ENCODE measurements at regions not wholly inside any gene's neighbourhood (a gene's known extent, or its start where the extent isn't known, plus 50 kb on each side); places are given as distances from the start of the nearest gene placed in this dataset.

DNA sequence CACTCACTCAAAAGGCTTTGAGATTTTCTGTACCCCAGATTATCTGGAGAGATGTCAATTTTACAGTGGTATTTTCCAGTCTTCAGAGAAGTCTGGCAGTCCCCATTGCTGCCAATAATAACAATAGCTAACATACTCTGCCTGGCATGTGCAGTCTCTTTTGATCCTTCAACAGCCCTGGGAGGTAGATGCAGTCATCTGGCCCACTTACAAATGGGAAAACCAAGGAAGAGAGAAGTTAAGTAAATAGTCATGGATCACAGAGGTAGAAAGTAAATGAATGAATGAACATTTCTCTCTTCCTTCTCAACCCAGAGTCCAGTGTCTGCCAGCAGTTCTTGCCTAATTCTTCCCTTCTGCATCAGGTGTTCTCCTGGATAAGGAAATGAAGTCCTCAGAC is 113.0 kb upstream of the EDNRA start:
- Histone ChIP-seq H3K36me3 (ENCODE audit: control insufficient read depth in 2 of 4, insufficient read depth in 4 of 4, low read length in 3 of 4) (no peaks in the 10 kb centered on the region), H4K8ac (ENCODE audit: extremely low read depth, insufficient read depth, low read length) (no peak overlapping the region), H3K79me2 (ENCODE audit: control insufficient read depth in 1 of 2, insufficient read depth in 2 of 2, low read length in 2 of 2) (no peaks in the 10 kb centered on the region), H3K4ac (replicated peaks; ENCODE audit: insufficient read length, low read depth, low read length) (no peak overlapping the region), H2BK20ac (ENCODE audit: low read length) (no peak overlapping the region), H2BK15ac (ENCODE audit: low read length) (no peak overlapping the region), H4K91ac (replicated peaks; ENCODE audit: insufficient read length, low read length) (no peak overlapping the region), H3K23me2 (ENCODE audit: low read depth, low read length) (peaks cover 2% of the 10 kb centered on the region; the same call in 1 of the 2 replicates), H4K20me1 (replicated peaks in 1 of 2; ENCODE audit: control insufficient read depth in 1 of 2, insufficient read depth in 2 of 2, low read length in 2 of 2) (no peaks in the 10 kb centered on the region), H3K4me3 (ENCODE audit: extremely low read depth in 1 of 4, insufficient read depth in 2 of 4, low read depth in 3 of 4, low read length in 4 of 4) (no peak overlapping the region), H3K4me2 (ENCODE audit: insufficient read depth in 1 of 2, low read depth in 2 of 2, low read length in 2 of 2) (no peak overlapping the region), H4K5ac (ENCODE audit: insufficient read length, low read depth, low read length) (no peak overlapping the region), H2BK12ac (ENCODE audit: low read depth, low read length) (no peak overlapping the region), H3K79me1 (ENCODE audit: low read depth, low read length) (no peaks in the 10 kb centered on the region), H2BK120ac (replicated peaks; ENCODE audit: low read depth, low read length) (no peak overlapping the region), H2AFZ (ENCODE audit: low read length) (no peak overlapping the region), H3K27ac (ENCODE audit: low read depth, low read length) (no peak overlapping the region), H3K56ac (replicated peaks; ENCODE audit: insufficient read length, low read depth, low read length) (no peak overlapping the region), H3K9ac (replicated peaks in 1 of 4; ENCODE audit: extremely low read depth in 1 of 4, low read depth in 3 of 4, low read length in 3 of 4) (no peak overlapping the region), H2BK5ac (ENCODE audit: low read depth, low read length) (no peak overlapping the region), H3K14ac (ENCODE audit: insufficient read length) (no peak overlapping the region), H3K27me3 (replicated peaks in 1 of 4; ENCODE audit: control insufficient read depth in 3 of 4, extremely low read depth in 1 of 4, insufficient read depth in 3 of 4, low read length in 3 of 4) (no peaks in the 10 kb centered on the region), H2AK5ac (ENCODE audit: low read depth, low read length) (no peak overlapping the region), H3K23ac (ENCODE audit: insufficient read length) (no peak overlapping the region), H3K4me1 (replicated peaks in 1 of 4; ENCODE audit: control insufficient read depth in 3 of 4, insufficient read depth in 4 of 4, low read length in 3 of 4) (no peaks in the 10 kb centered on the region), H3K18ac (ENCODE audit: extremely low read depth, low read length) (no peak overlapping the region), H3K9me3 (ENCODE audit: insufficient read depth in 2 of 2, low read depth in 1 of 2, low read length in 1 of 2) (peaks cover 2 to 3% of the 10 kb centered on the region in 2 experiments; a peak in 1 of 4 replicates)
- FAIRE-seq = no peak
- POLR2A ChIA-PET (ENCODE audit: partially characterized antibody) = no interaction called here
- CTCF ChIA-PET (ENCODE audit: partially characterized antibody) = no interaction called here
- no peak for DNase-seq (ENCODE audit: low read depth in 1 of 2, low spot score in 2 of 2)
- TF ChIP-seq NRF1 (IDR thresholded peaks at IDR 0.05; ENCODE audit: low read depth, low read length) (no peak), KDM1A (IDR thresholded peaks at IDR 0.05; ENCODE audit: borderline replicate concordance, low read length) (no peak), CHD1 (IDR thresholded peaks at IDR 0.05; ENCODE audit: low read depth, low read length) (no peak), HDAC6 (IDR thresholded peaks at IDR 0.05; ENCODE audit: low read depth, low read length) (no peak), CEBPB (IDR thresholded peaks at IDR 0.05; ENCODE audit: low read depth, low read length) (no peak), SIN3A (conservative IDR thresholded peaks at IDR 0.05 in 1 of 2, IDR thresholded peaks at IDR 0.05 in 1 of 2; ENCODE audit: low read depth in 1 of 2, low read length in 2 of 2) (no peak), POLR2AphosphoS5 (IDR thresholded peaks at IDR 0.05; ENCODE audit: low read depth, low read length) (no peak), SAP30 (IDR thresholded peaks at IDR 0.05; ENCODE audit: insufficient read depth, insufficient replicate concordance, low read length) (no peak), RNF2 (IDR thresholded peaks at IDR 0.05; ENCODE audit: borderline replicate concordance, low read depth, low read length, missing control alignments, poor library complexity, severe bottlenecking) (no peak), EGR1 (IDR thresholded peaks at IDR 0.05; ENCODE audit: borderline replicate concordance, low read depth, low read length) (no peak), MAFK (IDR thresholded peaks at IDR 0.05; ENCODE audit: low read depth, low read length) (no peak), SP2 (IDR thresholded peaks at IDR 0.05; ENCODE audit: low read length) (no peak), ASH2L (IDR thresholded peaks at IDR 0.05; ENCODE audit: low read length) (no peak), RBBP5 (IDR thresholded peaks at IDR 0.05; ENCODE audit: borderline replicate concordance, low read depth, low read length) (no peak)
- TF ChIP-seq, protein P1, sequence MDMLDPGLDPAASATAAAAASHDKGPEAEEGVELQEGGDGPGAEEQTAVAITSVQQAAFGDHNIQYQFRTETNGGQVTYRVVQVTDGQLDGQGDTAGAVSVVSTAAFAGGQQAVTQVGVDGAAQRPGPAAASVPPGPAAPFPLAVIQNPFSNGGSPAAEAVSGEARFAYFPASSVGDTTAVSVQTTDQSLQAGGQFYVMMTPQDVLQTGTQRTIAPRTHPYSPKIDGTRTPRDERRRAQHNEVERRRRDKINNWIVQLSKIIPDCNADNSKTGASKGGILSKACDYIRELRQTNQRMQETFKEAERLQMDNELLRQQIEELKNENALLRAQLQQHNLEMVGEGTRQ (IDR thresholded peaks at IDR 0.05; ENCODE audit: low read length) = no peak
